ENCODE measurements at regions not wholly inside any gene's neighbourhood (a gene's known extent, or its start where the extent isn't known, plus 50 kb on each side); places are given as distances from the start of the nearest gene placed in this dataset.

DNA sequence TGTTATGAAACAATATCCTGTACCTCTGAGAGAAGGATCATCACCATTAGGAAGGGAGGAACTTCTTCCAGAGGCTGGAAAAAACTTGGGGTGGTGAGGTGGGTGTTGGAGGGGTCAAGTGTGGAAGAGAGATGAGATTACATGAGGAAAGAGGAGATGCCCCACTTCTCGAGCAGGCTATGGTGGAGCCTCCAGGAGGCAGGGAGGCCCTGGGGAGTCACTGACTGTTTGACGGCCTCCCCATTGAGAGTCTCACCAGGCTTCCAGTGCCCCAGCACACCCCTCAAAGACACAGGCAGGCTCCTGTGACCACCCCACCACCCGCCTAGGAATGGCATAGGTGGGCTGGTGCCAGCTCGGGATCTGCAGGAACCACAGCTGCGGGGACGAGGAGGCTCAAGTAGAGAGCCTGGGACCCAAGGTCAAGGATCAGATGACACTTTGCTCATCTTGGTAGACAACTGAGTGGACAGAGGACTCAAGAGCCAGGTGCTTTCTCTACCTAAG lies 185.3 kb upstream of the GDF10 start:
- TF ChIP-seq SUZ12 (IDR thresholded peaks at IDR 0.05) (no peak), ELF4 (IDR thresholded peaks at IDR 0.05) (no peak), LEF1 (IDR thresholded peaks at IDR 0.05; ENCODE audit: borderline replicate concordance) (no peak), SP1 (IDR thresholded peaks at IDR 0.05) (no peak), HDGF (IDR thresholded peaks at IDR 0.05; ENCODE audit: borderline replicate concordance) (no peak)

All from HEK293T (cell line).